ENCODE measurements at regions not wholly inside any gene's neighbourhood (a gene's known extent, or its start where the extent isn't known, plus 50 kb on each side); places are given as distances from the start of the nearest gene placed in this dataset.

DNA sequence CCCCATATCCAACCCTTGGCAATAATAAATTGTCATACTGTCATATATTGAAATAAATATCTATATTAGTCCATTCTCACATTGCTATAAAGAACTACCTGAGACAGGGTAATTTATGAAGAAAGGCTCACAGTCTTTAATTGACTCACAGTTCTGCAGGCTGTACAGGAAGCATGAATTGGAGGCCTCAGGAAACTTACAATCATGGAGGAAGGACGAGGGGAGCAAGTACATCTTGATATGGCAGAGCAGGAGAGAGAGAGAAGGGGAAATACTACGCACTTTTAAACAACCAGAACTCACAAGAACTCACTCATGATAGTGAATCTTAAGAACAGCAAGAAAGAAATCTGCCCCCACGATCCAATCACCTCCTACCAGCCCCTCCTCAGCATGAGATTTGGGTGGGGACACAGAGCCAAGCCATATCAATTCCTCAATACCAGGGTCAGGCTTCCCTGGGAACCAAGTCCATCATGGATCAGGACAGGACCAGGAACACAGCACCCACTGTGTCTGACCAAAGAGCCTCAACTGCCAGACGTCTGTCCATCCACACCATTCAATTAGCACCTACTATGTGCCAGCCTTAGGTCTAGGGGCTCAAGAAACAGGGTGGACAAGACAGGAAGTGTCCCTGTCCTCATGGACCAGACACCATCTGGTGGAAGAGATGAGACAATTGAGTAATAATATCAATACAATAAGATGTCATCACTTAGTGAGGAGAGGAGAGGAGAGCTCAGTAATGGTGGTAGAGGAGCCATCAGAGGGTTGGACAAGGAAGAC, 56.9 kb upstream of the TOP3B start:
- ChIA-PET POLR2A (no interaction called here), CTCF (interaction anchor here (2.4 to 7.4 kb wide), 3 partner anchors 7 to 18 kb away, joined by 10 to 80 read pairs (median 68); no protein-coding TSS in a partner anchor)
- DNase-seq (ENCODE audit: extremely low spot score) = no peak
- TF ChIP-seq, protein P1, sequence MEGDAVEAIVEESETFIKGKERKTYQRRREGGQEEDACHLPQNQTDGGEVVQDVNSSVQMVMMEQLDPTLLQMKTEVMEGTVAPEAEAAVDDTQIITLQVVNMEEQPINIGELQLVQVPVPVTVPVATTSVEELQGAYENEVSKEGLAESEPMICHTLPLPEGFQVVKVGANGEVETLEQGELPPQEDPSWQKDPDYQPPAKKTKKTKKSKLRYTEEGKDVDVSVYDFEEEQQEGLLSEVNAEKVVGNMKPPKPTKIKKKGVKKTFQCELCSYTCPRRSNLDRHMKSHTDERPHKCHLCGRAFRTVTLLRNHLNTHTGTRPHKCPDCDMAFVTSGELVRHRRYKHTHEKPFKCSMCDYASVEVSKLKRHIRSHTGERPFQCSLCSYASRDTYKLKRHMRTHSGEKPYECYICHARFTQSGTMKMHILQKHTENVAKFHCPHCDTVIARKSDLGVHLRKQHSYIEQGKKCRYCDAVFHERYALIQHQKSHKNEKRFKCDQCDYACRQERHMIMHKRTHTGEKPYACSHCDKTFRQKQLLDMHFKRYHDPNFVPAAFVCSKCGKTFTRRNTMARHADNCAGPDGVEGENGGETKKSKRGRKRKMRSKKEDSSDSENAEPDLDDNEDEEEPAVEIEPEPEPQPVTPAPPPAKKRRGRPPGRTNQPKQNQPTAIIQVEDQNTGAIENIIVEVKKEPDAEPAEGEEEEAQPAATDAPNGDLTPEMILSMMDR (IDR thresholded peaks at IDR 0.05; ENCODE audit: control extremely low read depth, extremely low read depth, low read depth, missing control alignments) = no peak

DNA sequence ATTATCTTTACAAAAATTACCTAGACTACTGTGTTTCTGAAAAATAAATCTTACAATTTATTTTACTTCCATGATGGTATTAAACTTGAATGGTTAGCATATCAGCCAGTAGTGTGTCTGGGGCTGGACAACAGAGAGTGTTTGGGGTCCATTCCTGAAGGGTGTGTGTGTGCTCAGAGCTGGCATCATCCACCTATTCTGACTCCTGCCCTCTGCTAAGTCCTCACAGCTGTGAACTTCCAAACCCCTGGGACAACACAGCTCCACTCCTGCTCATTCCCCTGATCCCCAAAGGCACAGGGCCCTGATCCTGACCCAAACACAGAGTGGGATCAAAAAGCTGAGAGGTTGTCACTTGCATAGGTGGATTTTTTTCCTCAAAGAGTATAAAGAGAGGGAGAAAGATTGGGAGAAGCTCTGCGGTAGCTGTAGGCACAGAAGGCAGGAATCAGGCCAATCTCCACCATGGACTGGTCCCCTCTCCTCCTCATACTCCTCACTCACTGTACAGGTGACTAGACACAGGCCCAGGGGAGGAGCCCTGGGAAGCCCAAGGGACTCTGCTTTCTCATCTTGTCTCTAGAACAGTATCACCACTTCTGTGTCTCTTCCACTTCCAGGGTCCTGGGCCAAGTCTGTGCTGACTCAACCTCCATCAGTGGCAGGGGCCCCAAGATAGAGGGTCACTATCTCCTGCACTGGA, 55.7 kb upstream of the TOP3B start:
- CTCF ChIA-PET = interaction anchor here (1.0 to 2.4 kb wide), 4 partner anchors 10 to 163 kb away, joined by 3 to 10 read pairs (median 5); no protein-coding TSS in a partner anchor

DNA sequence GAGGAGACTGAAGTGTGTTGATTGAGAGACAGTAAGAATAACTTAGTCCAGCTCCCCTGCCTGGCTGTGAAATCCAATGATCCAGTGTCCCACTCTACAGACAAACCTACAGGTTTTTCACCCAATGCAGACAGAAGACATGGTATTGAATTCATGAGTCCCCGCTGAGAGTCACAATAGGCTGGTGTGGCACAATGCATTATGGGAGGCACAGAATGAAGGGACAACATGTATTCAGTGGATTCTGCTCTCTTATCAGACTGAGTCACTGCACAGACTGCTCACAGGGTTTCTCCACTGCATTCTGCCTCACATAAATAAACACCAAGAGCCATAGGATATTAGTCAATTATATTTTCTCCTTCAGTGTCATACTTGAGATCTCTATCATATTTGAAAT, 55.2 kb upstream of the TOP3B start:
- TF ChIP-seq, protein P1 (IDR thresholded peaks at IDR 0.05; ENCODE audit: control extremely low read depth, extremely low read depth, low read depth, missing control alignments) = no peak
- no peak for DNase-seq (ENCODE audit: extremely low spot score)
- POLR2A ChIA-PET = no interaction called here
- CTCF ChIA-PET = interaction anchor here (1.0 to 2.4 kb wide), 4 partner anchors 9 to 164 kb away, joined by 3 to 10 read pairs (median 5); no protein-coding TSS in a partner anchor

More for the DNA sequence above, 55.7 kb upstream of the TOP3B start:
- TF ChIP-seq, protein P1 (IDR thresholded peaks at IDR 0.05; ENCODE audit: control extremely low read depth, extremely low read depth, low read depth, missing control alignments) = no peak
- POLR2A ChIA-PET = no interaction called here
- DNase-seq (ENCODE audit: extremely low spot score) = no peak

DNA sequence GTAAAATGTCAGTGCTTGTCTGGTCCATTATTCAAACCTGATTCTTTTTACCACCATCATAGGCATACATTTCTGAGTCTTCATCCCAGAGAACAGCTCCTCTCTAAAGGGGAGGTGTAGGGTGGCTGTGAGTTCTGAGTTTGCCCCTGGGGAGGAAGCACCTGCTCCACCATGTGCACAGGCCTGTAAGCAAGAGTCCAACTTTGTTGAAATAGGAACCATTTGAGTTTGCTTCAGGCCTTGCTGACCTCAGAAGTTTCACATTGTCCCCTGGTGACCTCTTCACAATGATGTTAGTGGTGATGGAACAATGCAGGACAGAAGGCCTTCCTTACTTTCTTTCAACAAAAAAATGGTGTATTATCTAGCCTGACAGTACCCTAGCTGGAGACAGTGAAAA, 54.6 kb upstream of the TOP3B start:
- ChIA-PET POLR2A (no interaction called here), CTCF (interaction anchor here (1.1 to 2.4 kb wide), 3 partner anchors 9 to 165 kb away, joined by 3 to 10 read pairs (median 5); no protein-coding TSS in a partner anchor)
- TF ChIP-seq, protein P1 (IDR thresholded peaks at IDR 0.05; ENCODE audit: control extremely low read depth, extremely low read depth, low read depth, missing control alignments) = no peak
- peak; percentile 35 for DNase-seq (ENCODE audit: extremely low spot score)

DNA sequence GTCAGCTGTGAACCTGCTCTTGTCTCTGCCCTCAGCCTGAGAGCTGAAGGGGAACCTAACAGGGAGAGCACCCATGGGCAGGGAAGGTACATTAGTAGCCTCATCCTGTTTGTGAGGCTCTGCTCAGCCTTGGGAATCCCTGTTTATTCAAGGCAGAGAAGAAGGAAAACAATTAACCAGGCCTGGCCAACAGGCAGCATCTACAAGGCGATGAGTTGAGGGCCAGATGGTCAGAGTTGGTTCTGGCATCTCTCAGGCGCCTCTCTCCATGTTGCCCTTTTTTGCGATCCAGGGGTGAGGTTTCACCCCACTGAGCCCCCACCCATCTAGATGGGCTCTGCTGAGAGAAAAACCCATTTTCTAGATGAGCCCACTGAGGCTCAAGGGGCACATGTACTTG, 54.0 kb upstream of the TOP3B start:
- ChIA-PET POLR2A (no interaction called here), CTCF (interaction anchor here (1.9 kb wide), 1 partner anchor 24 kb away, joined by 5 read pairs; no protein-coding TSS in a partner anchor)
- TF ChIP-seq, protein P1 (IDR thresholded peaks at IDR 0.05; ENCODE audit: control extremely low read depth, extremely low read depth, low read depth, missing control alignments) = no peak
- no peak for DNase-seq (ENCODE audit: extremely low spot score)

DNA sequence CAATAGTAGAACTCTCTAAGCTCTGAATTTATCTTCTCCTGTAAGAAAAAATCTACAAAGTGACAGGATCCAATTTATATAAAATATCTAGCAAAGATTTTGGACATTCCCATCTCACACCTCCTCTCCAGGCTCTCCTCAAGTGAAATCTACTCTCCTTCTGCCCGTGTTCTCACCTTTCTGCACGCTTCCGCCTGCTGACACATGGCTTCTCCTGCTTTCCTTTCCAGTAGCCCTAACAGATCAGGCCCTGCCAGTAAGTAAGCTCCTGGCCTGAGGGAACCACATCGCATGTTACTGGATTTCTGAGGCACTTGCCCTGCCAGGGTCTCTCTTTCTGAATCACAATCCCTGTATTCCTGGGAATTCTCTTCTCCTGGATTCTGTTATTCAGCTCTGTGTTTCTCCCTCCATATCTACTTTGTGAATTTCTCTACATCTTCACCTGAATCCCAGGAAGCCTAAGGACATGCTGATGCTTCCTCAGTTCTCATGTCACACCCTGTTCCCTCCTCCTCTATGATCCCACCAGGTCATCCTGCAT, 53.3 kb upstream of the TOP3B start:
- CTCF ChIA-PET = interaction anchor here (0.9 to 1.9 kb wide), 2 partner anchors 23 to 25 kb away, joined by 3 to 5 read pairs; no protein-coding TSS in a partner anchor
- no peak for DNase-seq (ENCODE audit: extremely low spot score)
- POLR2A ChIA-PET = no interaction called here
- TF ChIP-seq, protein P1 (IDR thresholded peaks at IDR 0.05; ENCODE audit: control extremely low read depth, extremely low read depth, low read depth, missing control alignments) = no peak
